NCI-H2081 treated with DMSO at 0.1 percent for 48 hours (cell line): ENCODE measurements at regions not wholly inside any gene's neighbourhood (a gene's known extent, or its start where the extent isn't known, plus 50 kb on each side); places are given as distances from the start of the nearest gene placed in this dataset.
"Not testable (repeated sequence)": the region's sequence is repeated elsewhere in the genome, so short reads cannot be mapped to it uniquely, and the experiment has no call there.

ENCODE experiments used
- DNase-seq: peaks from one replicate; lab custom pipeline; 2025; lab: John Stamatoyannopoulos, UW

GRCh38 chrX:113048896-113049295 lies 208.3 kb upstream of the AMOT start:
- no peak for DNase-seq

DNA sequence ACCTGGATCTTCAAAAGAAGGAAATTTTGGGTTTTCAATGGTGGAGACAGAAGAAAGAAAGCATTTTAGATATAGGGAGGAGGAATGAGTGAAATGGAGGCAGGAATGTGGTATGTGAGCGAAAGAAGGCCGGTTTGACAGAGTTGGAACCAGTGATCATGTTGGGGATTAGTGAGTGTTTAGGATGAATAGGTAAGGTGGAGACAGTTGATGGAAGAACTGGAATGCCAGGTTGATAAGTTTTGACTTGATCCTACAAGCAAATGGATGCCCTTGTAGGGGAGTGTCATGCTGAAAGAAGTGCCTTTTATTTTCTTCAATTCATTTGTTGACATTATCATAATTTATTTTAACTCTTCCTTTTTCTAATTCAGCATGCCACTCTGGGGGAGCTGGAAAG lies 207.8 kb upstream of the AMOT start:
- no peak for DNase-seq

DNA sequence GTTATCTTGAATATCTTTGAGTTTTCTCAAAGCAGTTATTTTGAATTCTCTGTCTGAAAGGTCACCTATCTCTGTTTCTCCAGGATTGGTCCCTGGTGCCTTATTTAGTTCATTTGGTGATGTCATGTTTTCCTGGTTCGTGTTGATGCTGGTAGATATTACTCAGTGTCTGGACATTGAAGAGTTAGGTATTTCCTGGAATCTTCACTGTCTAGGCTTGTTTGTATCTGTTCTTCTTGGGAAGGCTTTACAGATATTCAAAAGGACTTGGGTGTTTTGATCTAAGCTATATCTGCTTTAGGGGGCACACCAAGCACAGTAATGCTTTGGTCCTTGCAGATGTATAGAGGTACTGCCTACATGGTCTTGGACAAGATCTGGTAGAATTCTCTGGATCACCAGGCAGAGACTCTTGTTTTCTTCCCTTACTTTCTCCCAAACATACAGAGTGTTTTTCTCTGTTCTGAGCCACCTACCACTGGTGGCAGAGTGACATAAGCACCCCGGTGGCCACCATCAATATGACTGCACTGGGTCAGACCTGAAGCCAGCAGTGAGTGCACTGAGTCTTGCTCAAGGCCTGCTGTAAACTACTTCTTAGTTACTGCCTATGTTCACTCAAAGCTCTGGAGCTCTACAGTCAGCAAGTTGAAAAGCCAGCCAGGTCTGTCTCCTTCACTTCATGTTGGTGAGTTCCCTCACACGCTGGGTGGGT lies 193.5 kb upstream of the AMOT start:
- DNase-seq = no peak

DNA sequence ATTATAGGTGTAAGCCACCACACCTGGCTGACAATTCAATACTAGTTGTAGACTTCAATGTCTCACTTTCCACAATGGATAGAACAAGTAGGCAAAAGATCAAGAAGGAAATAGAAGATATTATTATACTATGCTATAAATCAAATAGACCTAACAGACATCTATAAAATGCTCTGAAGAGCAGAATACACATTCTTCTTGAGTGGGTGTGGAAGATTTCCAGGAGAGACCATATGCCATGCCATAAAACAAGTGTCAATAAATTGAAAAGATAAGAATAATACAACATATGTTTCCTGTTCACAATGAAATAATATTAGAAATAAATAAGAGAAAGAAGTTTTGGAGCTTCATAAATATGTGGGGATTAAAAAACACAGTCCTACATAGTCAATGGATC lies 179.3 kb upstream of the AMOT start:
- DNase-seq = no peak

- no peak for DNase-seq
Observed at GRCh38 chrX:113009837-113010236, 169.2 kb upstream of the AMOT start.

DNA sequence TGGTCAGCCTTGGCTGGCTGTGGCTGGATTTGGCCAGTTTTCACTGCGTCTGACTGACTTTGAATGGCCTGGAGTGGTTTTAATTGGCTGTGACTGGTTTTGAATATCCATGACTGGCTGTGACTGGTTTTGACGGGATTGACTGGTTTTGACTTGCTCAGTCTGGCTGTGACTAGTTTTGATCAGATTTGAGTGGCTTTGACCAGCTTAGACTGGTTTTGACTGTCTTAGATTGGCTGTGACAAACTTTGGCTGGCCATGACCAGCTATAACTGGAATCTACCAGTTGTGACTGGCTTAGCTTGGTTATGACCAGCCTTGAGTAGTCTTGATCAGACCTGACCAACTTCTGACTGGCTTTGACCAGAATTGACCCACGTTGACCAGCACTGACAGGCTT lies 168.4 kb upstream of the AMOT start:
- DNase-seq = no peak

DNA sequence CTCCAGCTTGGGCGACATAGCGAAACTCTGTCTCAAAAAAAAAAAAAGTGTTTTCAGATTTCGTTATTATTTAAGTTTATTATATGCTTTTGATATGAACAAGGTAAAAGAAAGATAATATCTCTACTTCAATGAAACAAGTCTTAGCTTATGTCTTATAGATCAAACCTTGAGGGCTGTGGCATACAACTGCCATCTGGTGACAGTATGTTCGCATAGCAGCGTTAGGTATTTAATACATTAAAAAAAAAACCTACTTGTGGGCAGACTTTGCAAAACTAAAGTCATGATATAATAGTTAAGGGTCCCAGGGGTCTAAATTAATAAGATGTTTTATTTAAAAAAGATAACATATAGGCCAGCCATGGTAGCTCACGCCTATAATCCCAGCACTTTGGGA lies 161.2 kb upstream of the AMOT start:
- DNase-seq = no peak

DNA sequence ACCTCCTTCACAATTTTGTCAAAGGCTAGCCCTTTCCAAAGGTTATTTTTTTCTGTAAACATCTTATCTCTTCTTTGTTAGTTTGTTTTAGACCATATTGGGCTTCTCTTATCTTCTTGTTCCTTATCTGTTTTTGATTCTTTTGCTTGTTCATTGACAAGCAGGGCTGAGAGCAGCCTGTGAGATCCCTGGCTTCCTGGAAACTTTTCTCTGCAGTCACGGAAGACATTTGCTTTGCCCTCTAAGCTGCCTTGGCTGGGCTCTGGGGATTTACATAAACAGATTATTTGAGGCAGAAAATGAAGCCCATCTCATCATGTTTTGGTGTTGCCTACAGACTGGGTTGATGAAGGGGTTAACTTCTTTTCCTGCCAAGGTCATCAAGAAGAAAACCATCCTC lies 157.4 kb upstream of the AMOT start:
- no peak for DNase-seq

- DNase-seq = no peak
Observed at GRCh38 chrX:112991801-112992200, 151.2 kb upstream of the AMOT start.

DNA sequence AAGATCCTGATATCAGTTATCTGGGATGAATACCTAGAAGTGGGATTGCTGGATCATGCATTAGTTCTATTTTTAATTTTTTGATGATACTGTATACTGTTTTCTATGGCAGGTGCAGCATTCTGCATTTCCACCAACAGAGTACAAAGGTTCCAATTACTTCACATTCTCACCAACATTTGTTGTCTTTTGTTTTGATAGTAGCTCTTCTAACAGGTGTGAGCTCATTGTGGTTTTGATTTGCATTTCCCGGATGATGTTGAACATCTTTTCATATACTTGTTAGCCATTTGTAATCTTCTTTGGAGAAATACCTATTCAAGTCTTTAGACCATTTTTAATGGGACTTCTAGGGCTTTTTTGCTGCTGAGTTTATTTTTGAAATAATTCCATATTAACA lies 139.2 kb upstream of the AMOT start:
- DNase-seq = no peak

- no peak for DNase-seq
Observed at GRCh38 chrX:112968351-112969133, 127.9 kb upstream of the AMOT start.

- no peak for DNase-seq
Observed at GRCh38 chrX:112967903-112968302, 127.3 kb upstream of the AMOT start.

- no peak for DNase-seq
Observed at GRCh38 chrX:112967341-112967740, 126.7 kb upstream of the AMOT start.

DNA sequence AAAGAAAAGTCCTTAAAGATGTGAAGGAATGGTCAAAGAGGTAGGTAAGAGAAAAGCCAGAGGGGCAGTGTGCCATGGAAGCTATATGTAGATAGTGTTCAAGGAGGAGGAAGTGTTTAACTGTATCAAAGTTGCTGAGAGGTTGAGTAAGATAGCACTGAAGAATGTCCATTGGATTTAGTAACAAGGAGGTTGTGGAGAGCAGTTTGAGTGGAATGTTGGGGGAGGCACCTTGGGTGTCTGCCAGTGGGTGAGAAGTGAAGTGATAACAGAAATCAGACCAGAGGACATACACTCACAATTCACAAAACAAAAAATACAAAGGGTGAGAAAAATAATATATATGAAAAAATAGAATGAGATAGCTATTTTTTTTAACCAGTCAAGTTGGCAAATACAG lies 121.3 kb upstream of the AMOT start:
- DNase-seq = no peak

- DNase-seq = no peak
Observed at GRCh38 chrX:112947981-112948615, 107.5 kb upstream of the AMOT start.

- no peak for DNase-seq
Observed at GRCh38 chrX:112946227-112946626, 105.6 kb upstream of the AMOT start.

GRCh38 chrX:112945826-112946225 lies 105.2 kb upstream of the AMOT start:
- no peak for DNase-seq

DNA sequence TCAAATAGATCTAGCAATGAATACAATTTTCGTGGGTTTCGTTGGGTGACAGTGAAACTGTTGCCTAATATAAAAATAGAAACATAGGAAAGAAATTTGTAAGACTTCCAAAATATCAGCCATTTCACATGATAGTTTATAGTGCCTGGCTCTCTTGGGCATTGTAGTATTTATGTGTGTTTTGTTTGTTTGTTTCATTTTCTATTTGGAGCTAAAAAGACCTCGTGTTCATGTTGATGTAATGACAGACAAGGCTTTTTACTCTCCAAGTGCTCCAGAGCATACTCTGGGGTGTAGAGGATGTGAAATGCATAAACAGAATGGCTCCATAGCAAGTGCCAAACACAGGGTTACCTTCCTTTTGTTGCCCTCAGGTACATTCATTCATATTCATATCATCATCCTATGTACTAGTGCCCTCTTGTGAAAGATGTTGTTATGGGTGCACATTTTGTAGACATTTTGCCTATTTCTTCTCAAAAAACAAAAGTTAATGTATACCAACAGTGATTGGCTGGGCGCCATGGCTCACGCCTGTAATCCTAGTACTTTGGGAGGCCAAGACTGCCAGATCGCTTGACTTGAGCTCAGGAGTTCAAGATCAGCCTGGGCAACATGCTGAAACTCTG lies 100.7 kb upstream of the AMOT start:
- DNase-seq = no peak

DNA sequence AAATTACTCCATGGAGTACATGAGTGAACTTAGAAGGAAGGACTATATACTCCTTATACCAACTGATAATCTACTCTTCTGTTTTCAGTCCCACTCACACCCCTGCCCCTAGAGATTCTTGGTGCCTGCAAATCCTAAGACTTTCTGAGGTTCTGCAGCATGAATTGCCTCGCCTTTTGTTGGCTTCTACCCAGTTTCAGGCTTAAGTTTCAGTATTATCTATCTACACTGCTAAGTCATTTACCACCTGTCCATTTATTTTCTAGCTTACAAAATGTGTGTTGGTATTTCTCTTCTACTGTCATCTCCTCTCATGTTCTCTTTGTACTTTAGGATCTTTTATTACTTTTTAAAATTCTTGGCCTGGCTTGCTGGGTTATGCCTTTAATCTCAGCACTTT lies 94.4 kb upstream of the AMOT start:
- DNase-seq = no peak

DNA sequence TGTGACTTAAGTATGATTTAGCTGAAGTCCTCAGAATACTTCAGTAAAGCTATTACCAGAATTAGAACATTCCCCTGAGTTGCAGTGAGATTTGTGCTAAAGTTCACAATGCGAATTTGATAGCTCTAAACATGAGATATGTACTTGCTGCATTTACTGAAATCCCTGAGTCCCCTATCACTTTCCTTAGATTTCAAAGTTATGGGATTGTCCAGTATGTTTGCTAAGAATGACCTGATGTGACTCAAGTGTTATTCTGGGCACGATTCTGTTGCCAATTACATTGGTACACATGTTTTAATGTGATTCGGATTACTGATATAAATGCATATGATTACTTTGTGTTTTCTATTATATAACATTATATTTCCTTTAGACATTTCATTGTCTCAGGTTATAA lies 91.3 kb upstream of the AMOT start:
- DNase-seq = no peak

DNA sequence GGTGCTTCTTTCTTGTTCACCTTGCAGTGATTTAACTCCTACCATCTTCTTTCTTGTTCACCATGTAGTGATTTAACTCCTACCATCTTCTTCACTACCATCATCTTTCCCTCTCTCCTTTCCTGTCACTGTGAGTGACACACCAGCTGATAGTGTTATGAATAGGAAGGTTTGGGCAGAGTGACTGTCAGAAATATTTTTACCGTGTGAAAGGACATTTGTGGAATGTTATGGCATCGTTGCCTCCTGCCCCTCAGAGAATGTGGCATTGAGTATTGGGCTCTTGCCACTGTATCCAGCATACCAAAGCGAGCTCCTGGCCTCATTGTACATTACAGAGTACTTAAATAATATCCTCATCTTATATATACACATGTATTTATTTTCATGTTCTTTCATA lies 90.8 kb upstream of the AMOT start:
- DNase-seq = no peak

DNA sequence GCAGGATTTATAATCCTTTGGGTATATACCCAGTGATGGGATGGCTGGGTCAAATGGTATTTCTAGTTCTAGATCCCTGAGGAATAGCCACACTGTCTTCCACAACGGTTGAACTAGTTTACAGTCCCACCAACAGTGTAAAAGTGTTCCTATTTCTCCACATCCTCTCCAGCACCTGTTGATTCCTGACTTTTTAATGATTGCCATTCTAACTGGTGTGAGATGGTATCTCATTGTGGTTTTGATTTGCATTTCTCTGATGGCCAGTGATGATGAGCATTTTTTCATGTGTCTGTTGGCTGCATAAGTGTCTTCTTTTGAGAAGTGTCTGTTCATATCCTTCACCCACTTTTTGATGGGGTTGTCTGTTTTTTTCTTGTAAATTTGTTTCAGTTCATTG lies 82.8 kb upstream of the AMOT start:
- DNase-seq = not testable (repeated sequence)

GRCh38 chrX:112913807-112914206 lies 73.2 kb upstream of the AMOT start:
- DNase-seq = no peak
